Head of caudate nucleus (tissue), 42 donors: ENCODE measurements at regions not wholly inside any gene's neighbourhood (a gene's known extent, or its start where the extent isn't known, plus 50 kb on each side); places are given as distances from the start of the nearest gene placed in this dataset.
"Not testable (repeated sequence)": the region's sequence is repeated elsewhere in the genome, so short reads cannot be mapped to it uniquely, and the experiment has no call there.

Experiments used
- DNase-seq, 42 donors: peaks; one replicate each; pipeline versions ENCODE4 v3.0.0 to v3.0.0-alpha.2; 2020 to 2021; ENCODE audit warnings: mixed read lengths in 7 of 42
- intact Hi-C: fragments of 100-400 bp; cut with DNase I; formaldehyde crosslinking; loops from one replicate; pipeline ENCODE4 v1.15.0; 2022

GRCh38 chrX:65331371-65331770 is 203.2 kb downstream of the LAS1L start:
- intact Hi-C loops = no loop called here
- no peak for DNase-seq

DNA sequence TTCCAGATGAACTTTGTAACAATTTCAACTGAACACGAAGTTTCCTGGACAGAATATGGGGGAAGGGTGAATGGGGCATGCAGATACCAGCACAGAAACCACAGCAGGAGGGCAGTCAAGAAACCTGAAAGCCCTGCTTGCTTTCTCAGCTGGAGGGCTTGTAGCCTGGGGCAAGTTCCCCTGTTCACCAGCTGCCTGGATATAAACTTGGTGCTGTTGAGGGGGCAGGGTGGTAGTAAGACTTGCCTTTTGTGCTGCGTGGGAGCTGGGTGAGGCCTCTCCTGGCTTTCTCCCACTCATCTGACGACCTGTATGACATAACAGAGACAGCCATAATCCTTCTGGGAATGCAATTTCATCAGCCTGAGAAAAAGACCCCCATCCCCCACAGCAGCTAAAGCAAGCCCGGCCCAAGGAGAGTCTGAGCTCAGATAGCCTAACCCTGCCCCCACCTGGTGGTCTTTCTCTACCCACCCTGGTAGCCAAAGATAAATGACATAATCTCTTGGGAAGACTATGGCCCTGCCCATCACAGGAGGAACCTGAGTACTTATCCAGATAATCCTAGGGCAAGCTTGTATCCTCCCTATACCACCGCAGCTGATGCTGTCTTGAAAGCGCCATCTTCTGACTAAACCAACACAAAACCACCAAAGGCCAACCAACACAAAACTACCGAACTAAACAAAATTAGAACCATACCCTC is 234.3 kb downstream of the LAS1L start:
- no peak for DNase-seq
- intact Hi-C loops = no loop called here

DNA sequence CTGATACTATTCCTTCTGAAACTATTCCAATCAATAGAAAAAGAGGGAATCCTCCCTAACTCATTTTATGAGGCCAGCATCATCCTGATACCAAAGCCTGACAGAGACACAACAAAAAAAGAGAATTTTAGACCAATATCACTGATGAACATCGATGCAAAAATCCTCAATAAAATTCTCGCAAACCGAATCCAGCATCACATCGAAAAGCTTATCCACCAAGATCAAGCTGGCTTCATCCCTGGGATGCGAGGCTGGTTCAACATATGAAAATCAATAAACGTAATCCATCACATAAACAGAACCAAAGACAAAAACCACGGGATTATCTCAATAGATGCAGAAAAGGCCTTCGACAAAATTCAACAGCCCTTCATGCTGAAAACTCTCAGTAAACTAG is 251.7 kb downstream of the LAS1L start:
- intact Hi-C loops = not testable (repeated sequence)

DNA sequence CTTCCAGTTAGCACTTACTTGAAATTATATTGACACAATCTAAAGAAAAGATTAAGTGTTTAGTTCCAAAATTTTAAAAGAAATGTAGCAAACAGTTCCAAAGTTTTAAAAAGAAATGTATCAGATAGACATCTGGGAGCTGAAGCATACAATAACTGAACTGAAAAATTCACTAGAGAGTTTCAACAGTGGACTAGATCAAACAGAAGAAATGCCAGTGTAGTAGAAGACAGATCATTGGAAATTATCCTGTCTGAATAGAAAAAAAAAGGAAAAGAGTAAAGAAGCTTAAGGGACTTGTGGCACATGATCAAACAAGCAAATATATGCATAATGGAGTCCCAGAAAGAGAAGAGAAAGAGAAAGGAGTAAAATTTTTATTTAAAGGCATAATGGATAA is 261.4 kb downstream of the LAS1L start:
- DNase-seq = no peak
- intact Hi-C loops = no loop called here

More for the DNA sequence above, 251.7 kb downstream of the LAS1L start:
- DNase-seq = not testable (repeated sequence)

- intact Hi-C loops = no loop called here
- no peak for DNase-seq
These were observed 268.1 kb downstream of the LAS1L start for GRCh38 chrX:65266482-65266881.

GRCh38 chrX:65253817-65254216 is 277.6 kb upstream of the ZC4H2 start:
- DNase-seq = no peak
- intact Hi-C loops = no loop called here

- intact Hi-C loops = no loop called here
- no peak for DNase-seq
These were observed 264.9 kb upstream of the ZC4H2 start for GRCh38 chrX:65241059-65241721.

DNA sequence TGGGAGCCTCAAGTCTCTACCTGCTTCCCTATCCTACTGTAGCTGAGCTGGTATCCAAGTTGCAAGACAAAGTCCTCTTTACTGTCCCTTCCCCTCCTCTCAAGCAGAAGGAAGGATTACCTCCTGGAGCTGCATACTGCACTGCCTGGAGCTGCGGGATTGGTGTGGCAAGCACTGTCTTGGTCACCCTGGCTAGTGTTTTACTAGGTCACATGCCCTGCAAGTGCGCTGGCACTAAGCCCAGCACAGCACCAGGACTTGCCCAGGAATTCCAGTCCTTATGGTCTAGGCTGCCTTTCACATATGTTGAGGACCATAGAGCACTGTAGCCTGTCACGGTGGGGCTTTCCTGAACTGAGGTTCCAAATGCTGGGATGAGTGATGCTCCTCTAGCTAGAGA is 227.3 kb upstream of the ZC4H2 start:
- no peak for DNase-seq
- intact Hi-C loops = no loop called here

- DNase-seq = peak in 29 of 42 donors; percentile 1 to 54 (median 12)
- intact Hi-C loops = no loop called here
These were observed 220.6 kb upstream of the ZC4H2 start for GRCh38 chrX:65196758-65197360.

DNA sequence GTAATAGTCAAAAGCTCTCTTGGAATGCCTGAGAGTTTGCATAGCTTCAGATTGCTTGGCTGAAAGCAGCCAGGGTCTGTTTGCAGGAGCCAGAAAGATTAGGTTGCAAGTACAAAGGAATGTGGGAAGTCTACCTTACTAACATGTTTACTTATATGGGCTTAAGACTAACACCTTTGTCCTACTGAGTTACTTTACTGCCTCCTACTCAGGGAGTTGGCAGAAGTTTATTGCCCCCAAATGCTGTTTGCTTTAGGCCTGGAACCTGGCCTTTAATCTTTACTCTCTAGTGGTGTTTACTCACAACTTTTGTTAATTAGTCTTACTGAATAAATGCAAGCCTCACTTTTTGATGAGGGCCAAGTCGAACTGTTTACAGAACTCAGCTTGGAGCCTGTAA is 219.4 kb upstream of the ZC4H2 start:
- intact Hi-C loops = no loop called here
- DNase-seq = no peak

- intact Hi-C loops = no loop called here
- no peak for DNase-seq
These were observed 218.3 kb upstream of the ZC4H2 start for GRCh38 chrX:65194547-65194946.

DNA sequence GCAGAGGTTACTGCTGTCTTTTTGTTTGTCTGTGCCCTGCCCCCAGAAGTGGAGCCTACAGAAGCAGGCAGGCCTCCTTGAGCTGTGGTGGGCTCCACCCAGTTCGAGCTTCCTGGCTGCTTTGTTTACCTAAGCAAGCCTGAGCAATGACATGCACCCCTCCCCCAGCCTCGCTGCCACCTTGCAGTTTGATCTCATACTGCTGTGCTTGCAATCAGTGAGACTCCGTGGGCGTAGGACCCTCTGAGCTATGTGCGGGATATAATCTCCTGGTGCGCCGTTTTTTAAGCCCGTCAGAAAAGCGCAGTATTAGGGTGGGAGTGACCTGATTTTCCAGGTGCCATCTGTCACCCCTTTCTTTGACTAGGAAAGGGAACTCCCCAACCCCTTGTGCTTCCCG is 187.1 kb upstream of the ZC4H2 start:
- intact Hi-C loops = not testable (repeated sequence)

DNA sequence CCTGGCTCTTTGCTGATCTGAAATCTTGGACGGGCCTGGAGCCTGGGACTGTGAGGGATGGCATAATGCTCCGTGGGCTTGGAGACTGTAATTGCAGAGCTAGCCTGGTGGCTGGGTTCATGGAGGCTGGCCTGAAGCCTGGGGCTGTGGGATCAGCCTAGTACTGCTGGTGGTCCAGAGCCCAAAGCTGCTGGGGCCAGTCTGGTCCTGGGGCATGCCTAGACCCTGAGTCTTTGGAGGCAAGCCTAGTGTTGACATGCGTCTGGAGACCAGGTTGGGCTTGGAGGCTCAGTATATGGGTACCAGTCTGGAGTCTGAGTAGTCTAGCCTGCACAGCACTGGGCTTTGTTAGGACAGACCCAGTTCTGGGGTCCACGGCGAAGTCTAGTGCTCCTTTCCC is 172.0 kb upstream of the ZC4H2 start:
- no peak for DNase-seq
- intact Hi-C loops = no loop called here

More for the DNA sequence above, 187.1 kb upstream of the ZC4H2 start:
- DNase-seq = not testable (repeated sequence)

DNA sequence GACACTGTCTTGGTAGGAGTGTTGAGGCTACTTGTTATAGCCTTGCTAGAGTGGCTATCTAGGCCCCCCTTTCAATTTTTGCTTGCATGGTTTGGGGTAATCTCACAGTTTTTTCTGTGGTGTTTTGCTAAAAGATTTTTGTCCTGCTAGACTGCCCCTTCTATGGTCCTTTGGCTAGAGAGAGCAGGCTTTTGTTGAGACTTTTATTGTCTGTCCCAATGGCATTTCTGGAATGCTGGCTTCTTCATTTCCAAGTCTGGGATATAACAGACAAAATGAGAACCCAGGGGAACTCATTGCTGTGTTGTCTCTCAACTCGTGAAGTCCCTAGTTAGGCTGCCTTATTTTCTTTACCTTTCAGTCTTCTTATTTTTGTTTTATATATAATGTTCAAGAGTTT is 160.2 kb upstream of the ZC4H2 start:
- intact Hi-C loops = no loop called here

GRCh38 chrX:65127842-65128241 is 151.6 kb upstream of the ZC4H2 start:
- DNase-seq = no peak
- intact Hi-C loops = no loop called here

More for the DNA sequence above, 160.2 kb upstream of the ZC4H2 start:
- DNase-seq = no peak

DNA sequence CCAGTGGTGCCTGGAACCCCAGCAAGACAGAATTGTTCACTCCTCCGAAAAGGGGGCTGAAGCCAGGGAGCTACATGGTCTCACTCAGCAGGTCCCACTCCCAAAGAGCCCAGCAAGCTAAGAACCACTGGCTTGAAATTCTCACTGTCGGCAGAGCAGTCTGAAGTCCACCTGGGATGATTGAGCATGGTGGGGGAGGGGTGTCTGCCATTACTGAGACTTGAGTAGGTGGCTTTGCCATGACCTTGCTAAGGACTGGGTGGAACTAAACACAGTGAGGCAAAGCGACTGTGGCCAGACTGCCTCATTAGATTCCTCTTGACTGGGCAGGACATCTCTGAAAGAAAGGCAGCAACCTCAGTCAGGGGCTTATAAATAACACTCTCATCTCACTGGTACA is 122.6 kb upstream of the ZC4H2 start:
- intact Hi-C loops = no loop called here
- DNase-seq = no peak

DNA sequence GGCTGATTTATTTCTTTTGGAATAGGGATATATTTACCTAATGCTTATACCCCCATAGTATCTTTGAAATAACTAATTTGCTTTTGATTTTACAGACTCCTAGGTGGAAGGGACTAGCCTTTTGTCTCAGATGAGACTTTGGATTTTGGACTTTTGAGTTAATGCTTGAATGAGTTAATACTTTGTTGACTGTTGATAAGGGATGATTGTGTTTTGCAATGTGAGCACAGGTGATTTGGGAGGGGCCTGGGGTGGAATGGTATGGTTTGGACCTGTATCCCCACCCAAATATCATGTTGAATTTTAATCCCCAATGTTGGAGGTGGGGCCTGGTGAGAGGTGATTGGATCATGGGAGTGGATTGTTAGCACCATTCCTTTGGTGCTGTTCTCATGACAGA is 117.4 kb upstream of the ZC4H2 start:
- intact Hi-C loops = no loop called here
- no peak for DNase-seq

DNA sequence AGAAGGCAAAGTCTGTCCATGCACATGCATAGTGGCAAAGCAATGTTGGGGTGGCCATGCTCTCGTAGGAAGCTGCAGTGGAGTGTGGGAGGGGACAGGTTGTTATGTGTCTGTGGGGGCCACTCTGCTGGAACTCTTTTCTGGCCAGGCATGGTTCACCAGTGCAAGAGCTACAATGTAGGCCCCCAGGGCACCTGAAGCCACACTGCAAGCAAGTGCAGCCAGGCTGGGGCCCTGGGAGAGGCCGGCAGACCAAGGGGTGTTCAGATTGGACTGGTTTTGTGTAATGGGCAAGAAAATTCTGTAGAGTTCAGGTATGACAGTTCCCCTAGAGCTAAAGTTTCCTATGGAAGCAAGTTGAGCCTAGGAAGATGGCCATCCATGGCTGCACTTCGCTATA is 97.0 kb upstream of the ZC4H2 start:
- intact Hi-C loops = no loop called here
- no peak for DNase-seq

DNA sequence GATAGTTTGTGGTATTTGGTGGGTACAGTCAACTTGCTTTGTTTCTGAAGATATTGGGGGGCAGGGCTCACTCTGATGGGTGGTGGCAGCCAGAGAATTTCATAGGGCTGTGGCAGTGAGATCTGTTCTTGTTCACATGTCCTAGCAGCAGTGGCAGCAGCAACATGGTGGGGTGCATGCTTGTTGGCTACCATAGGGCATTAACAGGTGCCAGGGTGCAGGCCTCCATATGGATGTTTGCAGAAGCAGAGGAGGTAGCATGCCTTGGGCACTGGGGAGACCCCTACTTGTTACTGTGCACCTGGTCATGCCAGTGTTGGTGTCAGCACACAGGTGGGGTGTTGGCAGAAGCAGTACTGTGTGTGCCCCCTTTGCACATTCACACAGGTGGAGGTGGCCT is 96.3 kb upstream of the ZC4H2 start:
- intact Hi-C loops = no loop called here
- no peak for DNase-seq

DNA sequence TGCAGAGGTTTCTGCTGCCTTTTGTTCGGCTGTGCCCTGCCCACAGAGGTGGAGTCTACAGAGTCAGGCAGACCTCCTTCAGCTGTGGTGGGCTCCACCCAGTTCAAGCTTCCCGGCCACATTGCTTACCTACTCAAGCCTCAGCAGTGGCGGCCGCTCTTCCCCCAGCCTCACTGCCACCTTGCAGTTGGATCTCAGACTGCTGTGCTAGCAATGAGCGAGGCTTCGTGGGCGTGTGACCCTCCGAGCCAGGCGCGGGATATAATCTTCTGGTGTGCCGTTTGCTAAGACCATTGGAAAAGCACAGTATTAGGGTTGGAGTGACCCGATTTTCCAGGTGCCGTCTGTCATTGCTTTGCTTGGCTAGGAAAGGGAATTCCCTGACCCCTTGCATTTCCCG is 82.4 kb upstream of the ZC4H2 start:
- intact Hi-C loops, DNase-seq: not testable (repeated sequence)

GRCh38 chrX:65045001-65045400 is 68.8 kb upstream of the ZC4H2 start:
- no peak for DNase-seq
- intact Hi-C loops = no loop called here
